NCI-H1436 (cell line): ENCODE measurements at regions not wholly inside any gene's neighbourhood (a gene's known extent, or its start where the extent isn't known, plus 50 kb on each side); places are given as distances from the start of the nearest gene placed in this dataset.

Source experiments
- DNase-seq: peaks from one replicate; lab custom pipeline; 2025; lab: John Stamatoyannopoulos, UW

GRCh38 chr17:63341276-63341675 is 104.8 kb downstream of the CYB561 start:
- DNase-seq, result no peak

- DNase-seq, result no peak
These were observed 101.7 kb downstream of the CYB561 start for GRCh38 chr17:63344383-63344782.

GRCh38 chr17:63345611-63346010 is 100.5 kb downstream of the CYB561 start:
- no peak for DNase-seq

GRCh38 chr17:63347475-63347874 is 98.6 kb downstream of the CYB561 start:
- DNase-seq, result no peak

GRCh38 chr17:63349478-63350000 is 96.6 kb downstream of the CYB561 start:
- DNase-seq, result no peak

GRCh38 chr17:63350364-63350763 is 95.7 kb downstream of the CYB561 start:
- DNase-seq, result no peak

GRCh38 chr17:63354256-63354655 is 91.8 kb downstream of the CYB561 start:
- no peak for DNase-seq

- DNase-seq, result no peak
These were observed 89.8 kb downstream of the CYB561 start for GRCh38 chr17:63356337-63356757.

- no peak for DNase-seq
These were observed 87.8 kb downstream of the CYB561 start for GRCh38 chr17:63358111-63358839.

GRCh38 chr17:63358956-63359355 is 87.2 kb downstream of the CYB561 start:
- no peak for DNase-seq

GRCh38 chr17:63361182-63361581 is 84.9 kb downstream of the CYB561 start:
- no peak for DNase-seq

GRCh38 chr17:63362115-63362514 is 84.0 kb downstream of the CYB561 start:
- DNase-seq, result no peak

GRCh38 chr17:63364387-63364786 is 81.7 kb downstream of the CYB561 start:
- no peak for DNase-seq

- DNase-seq, result no peak
These were observed 81.2 kb downstream of the CYB561 start for GRCh38 chr17:63364944-63365343.

- no peak for DNase-seq
These were observed 80.5 kb downstream of the CYB561 start for GRCh38 chr17:63365366-63366240.

GRCh38 chr17:63366241-63366566 is 79.9 kb downstream of the CYB561 start:
- DNase-seq, result no peak

- DNase-seq, result no peak
These were observed 76.9 kb downstream of the CYB561 start for GRCh38 chr17:63369233-63369632.

GRCh38 chr17:63370696-63371095 is 75.4 kb downstream of the CYB561 start:
- no peak for DNase-seq

- DNase-seq, result no peak
These were observed 69.2 kb downstream of the CYB561 start for GRCh38 chr17:63376949-63377348.

- no peak for DNase-seq
These were observed 67.4 kb downstream of the CYB561 start for GRCh38 chr17:63378411-63379375.

GRCh38 chr17:63379636-63380035 is 66.5 kb downstream of the CYB561 start:
- no peak for DNase-seq
